ENCODE measurements at regions not wholly inside any gene's neighbourhood (a gene's known extent, or its start where the extent isn't known, plus 50 kb on each side); places are given as distances from the start of the nearest gene placed in this dataset.

- dilution Hi-C loops (cut with MboI; ENCODE audit: extremely low pct_ligation_motif_present, low sequenced_read_pairs) = no loop called here
- no peak for TF ChIP-seq JUN (IDR thresholded peaks at IDR 0.05; ENCODE audit: borderline replicate concordance, insufficient read depth, insufficient read length, low read depth)
- TF ChIP-seq MAX (IDR thresholded peaks at IDR 0.05; ENCODE audit: insufficient read depth, insufficient read length) = no peak
- TF ChIP-seq CTCF (IDR thresholded peaks at IDR 0.05; ENCODE audit: extremely low read depth in 1 of 2, insufficient read depth in 1 of 2, low read depth in 1 of 2, low read length in 2 of 2) = no peak
- no peak for TF ChIP-seq POLR2A (IDR thresholded peaks at IDR 0.05; ENCODE audit: low read depth, low read length)
- no peak for TF ChIP-seq POLR2AphosphoS5 (IDR thresholded peaks at IDR 0.05; ENCODE audit: insufficient read depth, low read depth, low read length)
- no peak for TF ChIP-seq GATA2 (IDR thresholded peaks at IDR 0.05; ENCODE audit: insufficient read depth, insufficient read length, low read depth, low read length)
- TF ChIP-seq EZH2 (IDR thresholded peaks at IDR 0.05; ENCODE audit: borderline replicate concordance, low read depth, low read length, severe bottlenecking) = no peak
- TF ChIP-seq FOS (IDR thresholded peaks at IDR 0.05; ENCODE audit: borderline replicate concordance, insufficient read depth, low read length) = no peak
- CTCF ChIA-PET = no interaction called here
These were observed 83.7 kb downstream of the TRIM29 start for GRCh38 chr11:120054016-120054752.

More at GRCh38 chr11:120054016-120054752, 83.7 kb downstream of the TRIM29 start:
- H3K9me3 ChIP-seq (replicated peaks; ENCODE audit: control insufficient read depth, insufficient read depth, low read length) = no peaks in the 10 kb centered on the region
- H3K79me2 ChIP-seq (ENCODE audit: control insufficient read depth, insufficient read depth, low read length) = no peaks in the 10 kb centered on the region
- H3K4me3 ChIP-seq (replicated peaks in 1 of 3; ENCODE audit: insufficient read depth in 1 of 3, low read depth in 1 of 3, low read length in 3 of 3) = no peak overlapping the region
- BruUV-seq (replicated peaks) = no TSS peak
- peaks cover 0 to 4% of the 10 kb centered on the region in 2 experiments for H3K27me3 ChIP-seq (ENCODE audit: control insufficient read depth in 2 of 2, insufficient read depth in 2 of 2, low read length in 2 of 2)
- no peak overlapping the region for H3K9ac ChIP-seq (replicated peaks; ENCODE audit: extremely low read depth, insufficient read depth, low read length)
- intact Hi-C loops (cut with micrococcal nuclease) = no loop called here
- H2AFZ ChIP-seq (ENCODE audit: low read depth, low read length) = no peak overlapping the region
- no peaks in the 10 kb centered on the region for H4K20me1 ChIP-seq (replicated peaks; ENCODE audit: control insufficient read depth, extremely low read depth, insufficient read depth, low read length)
- H3K4me2 ChIP-seq (ENCODE audit: insufficient read depth, low read length) = no peak overlapping the region
- no peak overlapping the region for H3K27ac ChIP-seq (ENCODE audit: insufficient read depth, low read depth, low read length)
- POLR2A ChIA-PET = no interaction called here
- no peak for DNase-seq (ENCODE audit: low read depth, low spot score)
- H3K9me1 ChIP-seq (replicated peaks; ENCODE audit: control insufficient read depth, extremely low read depth, insufficient read depth, low read length) = no peaks in the 10 kb centered on the region
- H3K4me1 ChIP-seq (ENCODE audit: control insufficient read depth, extremely low read depth, insufficient read depth, low read length) = no peaks in the 10 kb centered on the region
- no peaks in the 10 kb centered on the region for H3K36me3 ChIP-seq (ENCODE audit: control insufficient read depth in 2 of 2, extremely low read depth in 1 of 2, insufficient read depth in 2 of 2, low read length in 2 of 2)
- FAIRE-seq = no peak

Measured in endothelial cell of umbilical vein (primary cell).